ENCODE measurements at regions not wholly inside any gene's neighbourhood (a gene's known extent, or its start where the extent isn't known, plus 50 kb on each side); places are given as distances from the start of the nearest gene placed in this dataset.

- Histone ChIP-seq H3K36me3 (ENCODE audit: control insufficient read depth, insufficient read depth, low read length) (no peaks in the 10 kb centered on the region), H3K27me3 (ENCODE audit: control insufficient read depth, insufficient read depth, low read length) (no peaks in the 10 kb centered on the region), H3K27ac (ENCODE audit: low read length) (no peak overlapping the region), H3K9me3 (ENCODE audit: control insufficient read depth, low read depth, low read length) (no peaks in the 10 kb centered on the region), H3K4me3 (ENCODE audit: low read length) (no peak overlapping the region), H3K4me1 (ENCODE audit: control insufficient read depth, insufficient read depth, low read length) (no peaks in the 10 kb centered on the region)
- WGBS (ENCODE audit: insufficient coverage, low lambda C conversion rate) = 67% methylated on average over 2 of the region's 4 CpGs
- DNase-seq = no peak
Measured at GRCh38 chr20:5677389-5677788, 66.6 kb upstream of the GPCPD1 start.

DNA sequence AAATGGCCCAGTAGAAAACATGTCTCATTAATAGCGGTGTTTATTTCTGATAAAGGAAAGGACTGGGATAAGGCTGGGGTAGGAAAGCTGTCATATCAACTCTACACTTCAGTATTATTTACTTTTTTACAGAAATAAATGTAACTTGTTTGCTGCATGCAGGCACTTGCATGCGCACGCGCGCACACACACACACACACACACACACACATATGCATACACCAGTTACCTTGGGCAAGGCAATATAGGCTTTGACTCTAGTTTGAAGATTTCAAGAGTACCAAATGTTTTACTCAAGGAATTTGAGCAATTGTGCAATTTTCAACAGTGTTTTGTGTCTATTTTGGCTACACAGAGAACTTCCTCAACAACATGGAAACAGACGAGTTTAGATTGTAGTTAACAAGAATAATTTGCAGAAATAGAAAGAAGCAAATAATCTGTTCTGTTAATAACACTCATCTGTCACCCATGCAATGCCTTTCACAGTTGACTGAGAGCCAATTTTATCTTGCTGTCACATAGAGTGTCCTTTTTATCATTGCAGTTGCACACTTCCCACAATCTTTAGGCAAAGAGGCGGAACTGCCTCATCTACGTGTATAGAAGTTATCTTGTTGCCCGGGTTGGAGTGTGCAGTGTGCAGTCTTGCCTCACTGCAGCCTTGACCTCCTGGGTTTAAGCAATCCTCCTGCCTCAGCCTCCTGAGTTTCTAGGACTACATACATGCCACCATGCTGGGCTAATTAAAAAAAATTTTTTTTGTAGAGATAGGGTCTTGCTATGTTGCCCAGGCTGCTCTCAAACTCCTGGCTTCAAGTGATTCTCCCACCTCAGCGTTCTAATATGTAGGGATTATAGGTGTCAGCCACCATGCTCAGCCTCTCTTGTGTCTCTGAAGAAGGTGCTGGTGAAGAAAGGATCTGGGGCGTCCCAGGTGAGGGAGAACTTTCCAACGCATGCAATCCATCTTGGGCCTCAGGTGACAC is 64.6 kb upstream of the GPCPD1 start:
- Histone ChIP-seq H3K27ac (ENCODE audit: low read length) (no peak overlapping the region), H3K4me3 (ENCODE audit: low read length) (no peak overlapping the region), H3K9me3 (ENCODE audit: control insufficient read depth, low read depth, low read length) (no peaks in the 10 kb centered on the region), H3K4me1 (ENCODE audit: control insufficient read depth, insufficient read depth, low read length) (no peaks in the 10 kb centered on the region), H3K27me3 (ENCODE audit: control insufficient read depth, insufficient read depth, low read length) (no peaks in the 10 kb centered on the region), H3K36me3 (ENCODE audit: control insufficient read depth, insufficient read depth, low read length) (no peaks in the 10 kb centered on the region)
- 80% methylated on average over 3 of the region's 12 CpGs for WGBS (ENCODE audit: insufficient coverage, low lambda C conversion rate)
- no peak for DNase-seq

DNA sequence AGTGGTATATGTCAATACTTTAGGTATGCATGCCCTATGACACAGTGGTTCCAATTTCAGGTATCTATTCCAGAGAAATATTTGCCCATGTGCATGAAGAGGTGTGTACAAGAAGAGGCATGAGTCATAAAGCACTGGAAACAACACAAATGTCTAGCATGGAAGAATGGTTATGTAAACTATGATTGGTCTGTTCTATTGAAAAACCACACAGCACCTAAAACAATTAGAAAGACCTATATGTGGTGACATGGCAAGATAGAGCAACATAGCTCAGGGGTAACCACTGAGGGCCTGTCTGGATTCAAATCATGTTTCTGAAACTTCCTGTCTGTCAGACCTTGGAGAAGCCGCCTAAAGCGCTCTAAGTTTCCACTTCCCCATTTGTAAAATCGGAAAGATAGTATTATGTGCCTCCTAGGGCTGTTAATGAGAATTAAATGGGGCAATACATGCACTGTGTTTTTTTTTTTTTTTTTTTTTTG is 63.4 kb upstream of the GPCPD1 start:
- DNase-seq = no peak
- no peaks in the 10 kb centered on the region for H3K36me3 ChIP-seq (ENCODE audit: control insufficient read depth, insufficient read depth, low read length)
- H3K4me3 ChIP-seq (ENCODE audit: low read length) = no peak overlapping the region
- no peak overlapping the region for H3K27ac ChIP-seq (ENCODE audit: low read length)
- H3K27me3 ChIP-seq (ENCODE audit: control insufficient read depth, insufficient read depth, low read length) = no peaks in the 10 kb centered on the region
- H3K4me1 ChIP-seq (ENCODE audit: control insufficient read depth, insufficient read depth, low read length) = no peaks in the 10 kb centered on the region
- no peaks in the 10 kb centered on the region for H3K9me3 ChIP-seq (ENCODE audit: control insufficient read depth, low read depth, low read length)
- WGBS (ENCODE audit: insufficient coverage, low lambda C conversion rate) = no CpG with 5 or more reads among the region's 3 CpGs

GRCh38 chr20:5670874-5671273 is 60.1 kb upstream of the GPCPD1 start:
- no peaks in the 10 kb centered on the region for H3K36me3 ChIP-seq (ENCODE audit: control insufficient read depth, insufficient read depth, low read length)
- no peak for DNase-seq
- no peak overlapping the region for H3K4me3 ChIP-seq (ENCODE audit: low read length)
- no peak overlapping the region for H3K27ac ChIP-seq (ENCODE audit: low read length)
- H3K9me3 ChIP-seq (ENCODE audit: control insufficient read depth, low read depth, low read length) = no peaks in the 10 kb centered on the region
- no peaks in the 10 kb centered on the region for H3K4me1 ChIP-seq (ENCODE audit: control insufficient read depth, insufficient read depth, low read length)
- no CpG with 5 or more reads among the region's 2 CpGs for WGBS (ENCODE audit: insufficient coverage, low lambda C conversion rate)
- H3K27me3 ChIP-seq (ENCODE audit: control insufficient read depth, insufficient read depth, low read length) = no peaks in the 10 kb centered on the region

- no peaks in the 10 kb centered on the region for H3K4me1 ChIP-seq (ENCODE audit: control insufficient read depth, insufficient read depth, low read length)
- no CpG with 5 or more reads among the region's 6 CpGs for WGBS (ENCODE audit: insufficient coverage, low lambda C conversion rate)
Measured at GRCh38 chr20:5670036-5670536, 59.3 kb upstream of the GPCPD1 start.

DNA sequence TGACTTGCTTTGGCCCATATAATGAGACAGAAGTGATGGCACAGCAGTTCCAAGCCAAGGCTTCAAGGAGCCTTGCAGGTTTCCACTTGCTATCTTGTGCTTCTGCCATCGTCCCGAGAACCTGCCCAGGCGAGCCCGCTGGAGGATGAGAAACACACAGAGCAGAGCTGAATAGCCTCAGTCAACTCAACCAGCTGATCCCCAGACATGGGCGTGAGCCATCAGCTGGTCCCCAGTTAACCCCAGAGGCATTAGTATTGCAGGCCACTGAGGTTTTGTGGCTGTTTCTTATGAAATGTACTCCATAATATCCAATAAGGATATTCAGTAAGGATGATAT is 57.7 kb upstream of the GPCPD1 start:
- no peaks in the 10 kb centered on the region for H3K36me3 ChIP-seq (ENCODE audit: control insufficient read depth, insufficient read depth, low read length)
- no peak overlapping the region for H3K27ac ChIP-seq (ENCODE audit: low read length)
- H3K4me1 ChIP-seq (ENCODE audit: control insufficient read depth, insufficient read depth, low read length) = no peaks in the 10 kb centered on the region
- H3K27me3 ChIP-seq (ENCODE audit: control insufficient read depth, insufficient read depth, low read length) = no peaks in the 10 kb centered on the region
- no peaks in the 10 kb centered on the region for H3K9me3 ChIP-seq (ENCODE audit: control insufficient read depth, low read depth, low read length)
- no peak overlapping the region for H3K4me3 ChIP-seq (ENCODE audit: low read length)
- DNase-seq = no peak
- WGBS (ENCODE audit: insufficient coverage, low lambda C conversion rate) = no CpG with 5 or more reads among the region's 5 CpGs

More at GRCh38 chr20:5670036-5670536, 59.3 kb upstream of the GPCPD1 start:
- DNase-seq = no peak
- Histone ChIP-seq H3K9me3 (ENCODE audit: control insufficient read depth, low read depth, low read length) (no peaks in the 10 kb centered on the region), H3K4me3 (ENCODE audit: low read length) (no peak overlapping the region), H3K27ac (ENCODE audit: low read length) (no peak overlapping the region), H3K27me3 (ENCODE audit: control insufficient read depth, insufficient read depth, low read length) (no peaks in the 10 kb centered on the region), H3K36me3 (ENCODE audit: control insufficient read depth, insufficient read depth, low read length) (no peaks in the 10 kb centered on the region)

DNA sequence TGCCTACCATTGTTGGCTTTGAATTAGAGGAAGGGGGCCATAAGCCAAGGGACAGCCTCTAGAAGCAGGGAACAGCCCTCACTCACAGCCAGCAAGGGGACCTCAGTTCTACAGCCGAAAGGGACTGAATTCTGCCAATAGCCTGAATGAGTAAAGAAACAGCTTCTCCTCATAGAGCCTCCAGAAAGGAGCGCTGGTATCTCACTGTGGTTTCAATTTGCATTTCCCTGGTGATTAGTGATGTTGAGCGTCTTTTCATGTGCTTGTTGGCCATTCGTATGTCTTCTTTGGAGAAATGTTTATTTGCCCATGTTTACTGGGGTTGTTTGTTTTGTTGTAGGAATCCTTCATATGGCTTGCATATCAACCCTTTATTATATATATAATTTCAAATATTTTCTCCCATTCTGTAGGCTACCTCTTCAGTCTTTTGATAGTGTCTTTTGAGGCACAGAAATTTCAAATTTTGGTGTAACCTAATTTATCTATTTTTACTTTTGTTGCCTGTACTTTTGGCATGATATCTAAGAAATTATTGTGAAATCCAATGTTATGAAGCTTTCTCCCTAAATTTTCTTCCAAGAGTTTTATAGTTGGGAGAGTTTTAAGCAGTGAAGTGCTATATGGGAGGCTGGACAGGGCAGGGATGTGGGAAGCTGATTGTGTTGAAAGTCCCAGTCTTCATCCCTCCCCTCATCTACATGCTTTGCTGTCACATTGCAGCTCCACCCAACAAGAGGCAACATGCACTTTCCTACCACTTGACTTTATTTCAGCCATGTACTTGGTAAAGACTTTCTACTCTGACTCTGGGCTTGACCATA is 57.1 kb upstream of the GPCPD1 start:
- 85% methylated on average over 2 of the region's 4 CpGs for WGBS (ENCODE audit: insufficient coverage, low lambda C conversion rate)
- DNase-seq = no peak

GRCh38 chr20:5665417-5665816 is 54.6 kb upstream of the GPCPD1 start:
- WGBS (ENCODE audit: insufficient coverage, low lambda C conversion rate) = no CpG with 5 or more reads among the region's 2 CpGs
- no peak for DNase-seq

More for the DNA sequence above, 57.1 kb upstream of the GPCPD1 start:
- no peaks in the 10 kb centered on the region for H3K4me1 ChIP-seq (ENCODE audit: control insufficient read depth, insufficient read depth, low read length)
- no peaks in the 10 kb centered on the region for H3K9me3 ChIP-seq (ENCODE audit: control insufficient read depth, low read depth, low read length)
- H3K27ac ChIP-seq (ENCODE audit: low read length) = no peak overlapping the region
- H3K36me3 ChIP-seq (ENCODE audit: control insufficient read depth, insufficient read depth, low read length) = no peaks in the 10 kb centered on the region
- no peaks in the 10 kb centered on the region for H3K27me3 ChIP-seq (ENCODE audit: control insufficient read depth, insufficient read depth, low read length)
- no peak overlapping the region for H3K4me3 ChIP-seq (ENCODE audit: low read length)

DNA sequence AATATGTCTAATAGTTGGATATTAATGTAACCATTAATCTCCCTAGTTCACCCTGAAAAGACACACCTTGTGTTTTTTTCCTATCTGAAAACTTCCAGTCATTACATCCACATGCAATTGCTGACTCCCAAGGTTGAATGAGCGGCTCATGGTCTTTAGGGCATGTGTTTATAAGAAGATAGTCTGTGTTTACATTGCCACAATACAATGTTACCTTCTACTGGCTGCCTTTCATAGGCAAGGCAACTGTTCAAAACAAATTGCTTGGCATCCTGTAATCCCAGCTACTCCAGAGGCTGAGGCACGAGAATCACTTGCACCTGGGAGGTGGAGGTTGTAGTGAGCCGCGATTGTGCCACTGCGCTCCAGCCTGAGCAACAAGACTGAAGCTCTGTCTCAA is 52.6 kb upstream of the GPCPD1 start:
- H3K4me3 ChIP-seq (ENCODE audit: low read length) = no peak overlapping the region
- no peaks in the 10 kb centered on the region for H3K27me3 ChIP-seq (ENCODE audit: control insufficient read depth, insufficient read depth, low read length)
- H3K9me3 ChIP-seq (ENCODE audit: control insufficient read depth, low read depth, low read length) = no peaks in the 10 kb centered on the region
- DNase-seq = peak in 1 of 2 donors; percentile 45
- peaks cover 2% of the 10 kb centered on the region for H3K4me1 ChIP-seq (ENCODE audit: control insufficient read depth, insufficient read depth, low read length)
- H3K36me3 ChIP-seq (ENCODE audit: control insufficient read depth, insufficient read depth, low read length) = no peaks in the 10 kb centered on the region
- H3K27ac ChIP-seq (ENCODE audit: low read length) = no peak overlapping the region
- no CpG with 5 or more reads among the region's 5 CpGs for WGBS (ENCODE audit: insufficient coverage, low lambda C conversion rate)

More at GRCh38 chr20:5665417-5665816, 54.6 kb upstream of the GPCPD1 start:
- H3K4me3 ChIP-seq (ENCODE audit: low read length) = no peak overlapping the region
- H3K36me3 ChIP-seq (ENCODE audit: control insufficient read depth, insufficient read depth, low read length) = no peaks in the 10 kb centered on the region
- H3K9me3 ChIP-seq (ENCODE audit: control insufficient read depth, low read depth, low read length) = no peaks in the 10 kb centered on the region
- no peaks in the 10 kb centered on the region for H3K4me1 ChIP-seq (ENCODE audit: control insufficient read depth, insufficient read depth, low read length)
- no peak overlapping the region for H3K27ac ChIP-seq (ENCODE audit: low read length)
- no peaks in the 10 kb centered on the region for H3K27me3 ChIP-seq (ENCODE audit: control insufficient read depth, insufficient read depth, low read length)

GRCh38 chr20:5662769-5663168 is 52.0 kb upstream of the GPCPD1 start:
- no peaks in the 10 kb centered on the region for H3K9me3 ChIP-seq (ENCODE audit: control insufficient read depth, low read depth, low read length)
- H3K4me1 ChIP-seq (ENCODE audit: control insufficient read depth, insufficient read depth, low read length) = peaks cover 2% of the 10 kb centered on the region
- no CpG with 5 or more reads among the region's 2 CpGs for WGBS (ENCODE audit: insufficient coverage, low lambda C conversion rate)
- H3K27me3 ChIP-seq (ENCODE audit: control insufficient read depth, insufficient read depth, low read length) = no peaks in the 10 kb centered on the region
- no peak for DNase-seq
- no peak overlapping the region for H3K27ac ChIP-seq (ENCODE audit: low read length)
- H3K36me3 ChIP-seq (ENCODE audit: control insufficient read depth, insufficient read depth, low read length) = no peaks in the 10 kb centered on the region
- H3K4me3 ChIP-seq (ENCODE audit: low read length) = no peak overlapping the region
